ENCODE measurements at regions not wholly inside any gene's neighbourhood (a gene's known extent, or its start where the extent isn't known, plus 50 kb on each side); places are given as distances from the start of the nearest gene placed in this dataset.

- Histone ChIP-seq H2AK5ac (ENCODE audit: low read length) (no peak overlapping the region), H3K36me3 (ENCODE audit: control insufficient read depth in 1 of 2, insufficient read depth in 2 of 2, low read length in 2 of 2) (no peaks in the 10 kb centered on the region), H3K18ac (ENCODE audit: low read length) (no peak overlapping the region), H3K79me2 (ENCODE audit: control insufficient read depth, insufficient read depth, low read length, poor library complexity) (no peaks in the 10 kb centered on the region), H3K14ac (ENCODE audit: low read length) (no peak overlapping the region), H2AFZ (ENCODE audit: insufficient read depth, low read length, poor library complexity) (no peak overlapping the region), H3K23ac (ENCODE audit: low read length) (no peak overlapping the region), H3K9ac (ENCODE audit: low read length) (no peak overlapping the region), H3K27ac (ENCODE audit: low read depth, low read length) (no peak overlapping the region), H4K12ac (ENCODE audit: low read depth, low read length) (no peak overlapping the region), H3K4me3 (ENCODE audit: low read depth, low read length) (no peak overlapping the region), H2BK120ac (ENCODE audit: insufficient read depth, low read length, poor library complexity) (no peak overlapping the region), H3K9me3 (ENCODE audit: insufficient read depth, low read depth, low read length) (no peaks in the 10 kb centered on the region), H4K8ac (ENCODE audit: low read depth, low read length) (no peak overlapping the region), H3K27me3 (ENCODE audit: insufficient read depth, low read length) (no peaks in the 10 kb centered on the region), H3K4ac (ENCODE audit: low read depth, low read length) (no peak overlapping the region), H3K4me1 (ENCODE audit: control insufficient read depth in 1 of 2, insufficient read depth in 2 of 2, low read length in 2 of 2) (no peaks in the 10 kb centered on the region), H4K91ac (ENCODE audit: low read depth, low read length) (no peak overlapping the region), H2BK12ac (ENCODE audit: low read length) (no peak overlapping the region), H2BK5ac (ENCODE audit: low read depth, low read length, poor library complexity) (no peak overlapping the region), H3K79me1 (ENCODE audit: low read length) (no peaks in the 10 kb centered on the region), H3K4me2 (ENCODE audit: low read length) (no peak overlapping the region)
- no peak for DNase-seq
Measured at GRCh38 chr13:58474581-58474980, 843.0 kb downstream of the PCDH17 start.

- Histone ChIP-seq H3K4me2 (ENCODE audit: low read length) (no peak overlapping the region), H3K36me3 (ENCODE audit: control insufficient read depth in 1 of 2, insufficient read depth in 2 of 2, low read length in 2 of 2) (no peaks in the 10 kb centered on the region), H3K79me2 (ENCODE audit: control insufficient read depth, insufficient read depth, low read length, poor library complexity) (no peaks in the 10 kb centered on the region), H3K9ac (ENCODE audit: low read length) (no peak overlapping the region), H2AK5ac (ENCODE audit: low read length) (no peak overlapping the region), H4K8ac (ENCODE audit: low read depth, low read length) (no peak overlapping the region), H2BK12ac (ENCODE audit: low read length) (no peak overlapping the region), H3K18ac (ENCODE audit: low read length) (no peak overlapping the region), H3K23ac (ENCODE audit: low read length) (no peak overlapping the region), H3K9me3 (ENCODE audit: insufficient read depth, low read depth, low read length) (no peaks in the 10 kb centered on the region), H2BK120ac (ENCODE audit: insufficient read depth, low read length, poor library complexity) (no peak overlapping the region), H2BK5ac (ENCODE audit: low read depth, low read length, poor library complexity) (no peak overlapping the region), H3K79me1 (ENCODE audit: low read length) (no peaks in the 10 kb centered on the region), H4K91ac (ENCODE audit: low read depth, low read length) (no peak overlapping the region), H3K14ac (ENCODE audit: low read length) (no peak overlapping the region), H3K4me3 (ENCODE audit: low read depth, low read length) (no peak overlapping the region), H2AFZ (ENCODE audit: insufficient read depth, low read length, poor library complexity) (no peak overlapping the region), H4K12ac (ENCODE audit: low read depth, low read length) (no peak overlapping the region), H3K27me3 (ENCODE audit: insufficient read depth, low read length) (no peaks in the 10 kb centered on the region), H3K4me1 (ENCODE audit: control insufficient read depth in 1 of 2, insufficient read depth in 2 of 2, low read length in 2 of 2) (no peaks in the 10 kb centered on the region), H3K4ac (ENCODE audit: low read depth, low read length) (no peak overlapping the region), H3K27ac (ENCODE audit: low read depth, low read length) (no peak overlapping the region)
- no peak for DNase-seq
- no CpG with 5 or more reads among the region's 6 CpGs for WGBS (ENCODE audit: extremely low coverage, insufficient coverage, insufficient read length)
Measured at GRCh38 chr13:58476206-58476918, 844.8 kb downstream of the PCDH17 start.

- Histone ChIP-seq H3K9me3 (ENCODE audit: insufficient read depth, low read depth, low read length) (no peaks in the 10 kb centered on the region), H3K79me1 (ENCODE audit: low read length) (no peaks in the 10 kb centered on the region), H4K12ac (ENCODE audit: low read depth, low read length) (no peak overlapping the region), H3K18ac (ENCODE audit: low read length) (no peak overlapping the region), H3K4me2 (ENCODE audit: low read length) (no peak overlapping the region), H2BK120ac (ENCODE audit: insufficient read depth, low read length, poor library complexity) (no peak overlapping the region), H3K23ac (ENCODE audit: low read length) (no peak overlapping the region), H3K14ac (ENCODE audit: low read length) (no peak overlapping the region), H3K4ac (ENCODE audit: low read depth, low read length) (no peak overlapping the region), H3K4me1 (ENCODE audit: control insufficient read depth in 1 of 2, insufficient read depth in 2 of 2, low read length in 2 of 2) (no peaks in the 10 kb centered on the region), H3K27me3 (ENCODE audit: insufficient read depth, low read length) (no peaks in the 10 kb centered on the region), H2BK12ac (ENCODE audit: low read length) (no peak overlapping the region), H2AK5ac (ENCODE audit: low read length) (no peak overlapping the region), H3K9ac (ENCODE audit: low read length) (no peak overlapping the region), H2AFZ (ENCODE audit: insufficient read depth, low read length, poor library complexity) (no peak overlapping the region), H3K27ac (ENCODE audit: low read depth, low read length) (no peak overlapping the region), H3K36me3 (ENCODE audit: control insufficient read depth in 1 of 2, insufficient read depth in 2 of 2, low read length in 2 of 2) (no peaks in the 10 kb centered on the region), H4K91ac (ENCODE audit: low read depth, low read length) (no peak overlapping the region), H3K79me2 (ENCODE audit: control insufficient read depth, insufficient read depth, low read length, poor library complexity) (no peaks in the 10 kb centered on the region), H3K4me3 (ENCODE audit: low read depth, low read length) (no peak overlapping the region), H2BK5ac (ENCODE audit: low read depth, low read length, poor library complexity) (no peak overlapping the region), H4K8ac (ENCODE audit: low read depth, low read length) (no peak overlapping the region)
- WGBS (ENCODE audit: extremely low coverage, insufficient coverage, insufficient read length): no CpG with 5 or more reads among the region's 1 CpG
- no peak for DNase-seq
Measured at GRCh38 chr13:58478858-58479257, 847.3 kb downstream of the PCDH17 start.

- WGBS (ENCODE audit: extremely low coverage, insufficient coverage, insufficient read length): no CpG with 5 or more reads among the region's 1 CpG
- H3K4me1 ChIP-seq (ENCODE audit: control insufficient read depth in 1 of 2, insufficient read depth in 2 of 2, low read length in 2 of 2): no peaks in the 10 kb centered on the region
- no peaks in the 10 kb centered on the region for H3K79me1 ChIP-seq (ENCODE audit: low read length)
- H3K18ac ChIP-seq (ENCODE audit: low read length): no peak overlapping the region
- no peak overlapping the region for H3K14ac ChIP-seq (ENCODE audit: low read length)
- no peak overlapping the region for H3K4me3 ChIP-seq (ENCODE audit: low read depth, low read length)
- no peak overlapping the region for H3K23ac ChIP-seq (ENCODE audit: low read length)
- H3K4me2 ChIP-seq (ENCODE audit: low read length): no peak overlapping the region
- H4K8ac ChIP-seq (ENCODE audit: low read depth, low read length): no peak overlapping the region
- DNase-seq: no peak
- no peak overlapping the region for H3K4ac ChIP-seq (ENCODE audit: low read depth, low read length)
- H4K91ac ChIP-seq (ENCODE audit: low read depth, low read length): no peak overlapping the region
- H2AK5ac ChIP-seq (ENCODE audit: low read length): no peak overlapping the region
- H3K79me2 ChIP-seq (ENCODE audit: control insufficient read depth, insufficient read depth, low read length, poor library complexity): no peaks in the 10 kb centered on the region
- H2BK5ac ChIP-seq (ENCODE audit: low read depth, low read length, poor library complexity): no peak overlapping the region
- H3K9me3 ChIP-seq (ENCODE audit: insufficient read depth, low read depth, low read length): no peaks in the 10 kb centered on the region
- H3K36me3 ChIP-seq (ENCODE audit: control insufficient read depth in 1 of 2, insufficient read depth in 2 of 2, low read length in 2 of 2): no peaks in the 10 kb centered on the region
- H4K12ac ChIP-seq (ENCODE audit: low read depth, low read length): no peak overlapping the region
- H2BK120ac ChIP-seq (ENCODE audit: insufficient read depth, low read length, poor library complexity): no peak overlapping the region
- H3K27ac ChIP-seq (ENCODE audit: low read depth, low read length): no peak overlapping the region
- no peaks in the 10 kb centered on the region for H3K27me3 ChIP-seq (ENCODE audit: insufficient read depth, low read length)
- H3K9ac ChIP-seq (ENCODE audit: low read length): no peak overlapping the region
- H2BK12ac ChIP-seq (ENCODE audit: low read length): no peak overlapping the region
- no peak overlapping the region for H2AFZ ChIP-seq (ENCODE audit: insufficient read depth, low read length, poor library complexity)
Measured at GRCh38 chr13:58480061-58480460, 848.5 kb downstream of the PCDH17 start.

Measured in trophoblast cell (in vitro differentiated cells and primary cell).